Mesenchymal stem cell (in vitro differentiated cells and primary cell): ENCODE measurements at regions not wholly inside any gene's neighbourhood (a gene's known extent, or its start where the extent isn't known, plus 50 kb on each side); places are given as distances from the start of the nearest gene placed in this dataset.

Source experiments
- DNase-seq: peaks from one replicate; pipeline ENCODE4 v3.0.0-alpha.2; 2013
- H2AFZ ChIP-seq: one replicate; pipeline ENCODE4 v1.6.1; 2013; ENCODE audit warnings: low read depth, mild to moderate bottlenecking, control low read depth, inconsistent platforms, low read length, moderate library complexity
- H2AK5ac ChIP-seq: 2 replicates; pipeline ENCODE4 v1.6.1; 2013; ENCODE audit warnings: low read length, moderate library complexity, mild to moderate bottlenecking, inconsistent platforms; ENCODE audit not compliant: severe bottlenecking
- H2BK120ac ChIP-seq: one replicate; pipeline ENCODE4 v1.6.1; 2013; ENCODE audit warnings: low read depth, mild to moderate bottlenecking, inconsistent platforms, low read length, moderate library complexity
- H2BK12ac ChIP-seq, 2 experiments: one replicate each; pipeline ENCODE4 v1.6.1; 2013; ENCODE audit warnings: inconsistent platforms in 2 of 2, low read length in 2 of 2, mild to moderate bottlenecking in 2 of 2, moderate library complexity in 2 of 2, control low read depth in 1 of 2
- H2BK15ac ChIP-seq: one replicate; pipeline ENCODE4 v1.6.1; 2013; ENCODE audit warnings: mild to moderate bottlenecking, low read depth, inconsistent platforms; ENCODE audit not compliant: poor library complexity, severe bottlenecking
- H2BK5ac ChIP-seq: 2 replicates; pipeline ENCODE4 v1.6.1; 2013; ENCODE audit warnings: low read depth, mild to moderate bottlenecking, low read length, control low read depth, inconsistent platforms; ENCODE audit not compliant: poor library complexity, severe bottlenecking
- H3K14ac ChIP-seq, 2 experiments: one replicate each; pipeline ENCODE4 v1.6.1; 2013; ENCODE audit warnings: inconsistent platforms in 2 of 2, low read length in 2 of 2, control low read depth in 1 of 2, mild to moderate bottlenecking in 1 of 2, moderate library complexity in 1 of 2
- H3K18ac ChIP-seq, 2 experiments: one replicate each; pipeline ENCODE4 v1.6.1; 2013; ENCODE audit warnings: inconsistent platforms in 2 of 2, low read length in 2 of 2, control low read depth in 1 of 2, low read depth in 1 of 2, mild to moderate bottlenecking in 1 of 2
- H3K23ac ChIP-seq, 2 experiments: one replicate each; pipeline ENCODE4 v1.6.1; 2013; ENCODE audit warnings: inconsistent platforms in 2 of 2, low read length in 2 of 2, mild to moderate bottlenecking in 2 of 2, moderate library complexity in 2 of 2, control low read depth in 1 of 2
- H3K27ac ChIP-seq: 2 replicates; pipeline ENCODE4 v1.5.1; 2013; ENCODE audit warnings: mild to moderate bottlenecking, moderate library complexity, low read length, control low read depth, inconsistent platforms; ENCODE audit not compliant: poor library complexity, severe bottlenecking
- H3K27me3 ChIP-seq, 2 experiments: 2 replicates each; pipeline versions ENCODE4 v1.6.1 to v1.7.0; 2013; ENCODE audit warnings: low read length in 2 of 2, mild to moderate bottlenecking in 2 of 2, moderate library complexity in 2 of 2, control low read depth in 1 of 2, inconsistent platforms in 1 of 2; ENCODE audit not compliant: control insufficient read depth in 1 of 2, insufficient read depth in 1 of 2
- H3K36me3 ChIP-seq, 2 experiments: 2 replicates each; pipeline versions ENCODE4 v1.6.1 to v1.7.0; 2013; ENCODE audit warnings: low read length in 2 of 2, control low read depth in 1 of 2, inconsistent platforms in 1 of 2, low read depth in 1 of 2, mild to moderate bottlenecking in 1 of 2; ENCODE audit not compliant: insufficient read depth in 2 of 2, control insufficient read depth in 1 of 2
- H3K4ac ChIP-seq, 2 experiments: one replicate each; pipeline ENCODE4 v1.6.1; 2013; ENCODE audit warnings: inconsistent platforms in 2 of 2, low read length in 2 of 2, mild to moderate bottlenecking in 2 of 2, moderate library complexity in 2 of 2, control low read depth in 1 of 2, low read depth in 1 of 2
- H3K4me1 ChIP-seq: 2 replicates; pipeline ENCODE4 v1.6.1; 2013; ENCODE audit warnings: low read depth, low read length, control low read depth; ENCODE audit not compliant: control insufficient read depth, insufficient read depth
- H3K4me2 ChIP-seq: 2 replicates; pipeline ENCODE4 v1.6.1; 2013; ENCODE audit warnings: low read length, mild to moderate bottlenecking, inconsistent platforms; ENCODE audit not compliant: poor library complexity, severe bottlenecking
- H3K4me3 ChIP-seq, 2 experiments: 2 replicates each; pipeline versions ENCODE4 v1.5.1 to v1.7.0; 2013; ENCODE audit warnings: low read length in 2 of 2, mild to moderate bottlenecking in 2 of 2, control low read depth in 1 of 2, low read depth in 1 of 2; ENCODE audit not compliant: insufficient read depth in 1 of 2
- H3K79me1 ChIP-seq: replicated peaks from 2 replicates; pipeline ENCODE4 v1.6.1; 2013; ENCODE audit warnings: mild to moderate bottlenecking, control low read depth, low read length, inconsistent platforms; ENCODE audit not compliant: poor library complexity, severe bottlenecking
- H3K9ac ChIP-seq: 2 replicates; pipeline ENCODE4 v1.7.0; 2013; ENCODE audit warnings: mild to moderate bottlenecking, low read length, moderate library complexity
- H3K9me3 ChIP-seq: 2 replicates; pipeline ENCODE4 v1.7.0; 2013; ENCODE audit warnings: mild to moderate bottlenecking, low read length; ENCODE audit not compliant: control insufficient read depth
- H4K8ac ChIP-seq: one replicate; pipeline ENCODE4 v1.6.1; 2013; ENCODE audit warnings: inconsistent platforms, mild to moderate bottlenecking, low read length, moderate library complexity
- H4K91ac ChIP-seq: one replicate; pipeline ENCODE4 v1.6.1; 2013; ENCODE audit warnings: mild to moderate bottlenecking, low read length, inconsistent platforms
- WGBS: methylation state at CpG from one replicate; pipeline ENCODE4 v1.1.7; 2013; ENCODE audit warnings: mixed read lengths; 5-methylcytosine and 5-hydroxymethylcytosine counted together

DNA sequence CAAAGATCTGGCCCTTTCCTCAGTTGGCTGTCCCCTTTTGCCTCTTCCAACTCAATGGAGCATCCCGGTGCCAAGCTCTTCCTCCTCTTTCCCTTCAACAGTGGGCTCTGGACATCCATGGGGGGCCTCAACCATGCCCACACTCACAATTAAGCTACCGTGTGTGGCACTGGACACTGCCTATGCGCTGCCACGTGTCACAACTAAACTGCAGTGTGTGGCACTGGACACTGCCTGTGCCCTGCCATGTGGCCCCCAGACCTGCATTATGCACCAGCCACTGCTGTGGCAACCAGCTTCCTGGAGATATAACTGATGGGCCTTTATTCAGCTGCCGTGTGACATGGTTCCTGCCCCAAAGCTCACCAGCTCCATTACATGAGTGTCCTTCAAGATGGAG, 179.1 kb downstream of the KCNA5 start:
- H3K4me2 ChIP-seq: no peak overlapping the region
- H3K36me3 ChIP-seq: no peaks in the 10 kb centered on the region
- H2BK15ac ChIP-seq: no peak overlapping the region
- no peak overlapping the region for H2BK120ac ChIP-seq
- no peaks in the 10 kb centered on the region for H3K4me1 ChIP-seq
- no peak overlapping the region for H3K18ac ChIP-seq
- H2AK5ac ChIP-seq: no peak overlapping the region
- H2BK5ac ChIP-seq: no peak overlapping the region
- no peak overlapping the region for H3K4ac ChIP-seq
- no peak for DNase-seq
- H3K9me3 ChIP-seq: no peaks in the 10 kb centered on the region
- no peak overlapping the region for H3K27ac ChIP-seq
- H4K8ac ChIP-seq: no peak overlapping the region
- WGBS: 89% methylated on average over 5 of the region's 5 CpGs
- H3K9ac ChIP-seq: no peak overlapping the region
- peaks cover 0 to 28% of the 10 kb centered on the region in 2 experiments for H3K27me3 ChIP-seq
- H4K91ac ChIP-seq: no peak overlapping the region
- H3K79me1 ChIP-seq: no peaks in the 10 kb centered on the region
- H2AFZ ChIP-seq: no peak overlapping the region
- H3K23ac ChIP-seq: no peak overlapping the region
- no peak overlapping the region for H2BK12ac ChIP-seq
- no peak overlapping the region for H3K4me3 ChIP-seq
- H3K14ac ChIP-seq: no peak overlapping the region

DNA sequence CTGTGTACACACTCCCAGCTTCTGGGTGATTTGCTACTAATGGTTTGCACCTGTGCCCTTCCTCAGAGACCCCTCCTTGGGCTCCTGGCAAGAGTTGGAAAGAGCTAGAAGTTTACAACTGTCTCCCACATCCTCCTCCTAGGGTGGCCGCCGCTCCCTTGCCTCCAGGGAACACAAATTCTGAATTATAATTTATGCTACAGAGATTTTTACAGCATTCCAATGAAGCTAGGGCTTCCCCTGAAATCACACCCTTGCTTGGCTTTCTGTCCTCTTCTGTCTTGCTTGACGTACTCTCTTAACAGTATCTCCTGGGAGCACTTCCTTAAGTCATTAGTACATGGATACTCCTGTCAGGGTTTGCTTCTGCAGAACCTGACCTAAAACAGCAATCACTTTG, 180.2 kb downstream of the KCNA5 start:
- peaks cover 0 to 24% of the 10 kb centered on the region in 2 experiments for H3K27me3 ChIP-seq
- WGBS: 74% methylated on average over 3 of the region's 3 CpGs
- DNase-seq: no peak
- no peak overlapping the region for H3K4me2 ChIP-seq
- no peaks in the 10 kb centered on the region for H3K79me1 ChIP-seq
- no peak overlapping the region for H4K8ac ChIP-seq
- no peak overlapping the region for H3K4me3 ChIP-seq
- no peak overlapping the region for H3K23ac ChIP-seq
- H3K14ac ChIP-seq: no peak overlapping the region
- H2AK5ac ChIP-seq: no peak overlapping the region
- peaks cover 5% of the 10 kb centered on the region for H3K9me3 ChIP-seq
- H2AFZ ChIP-seq: no peak overlapping the region
- H3K4me1 ChIP-seq: no peaks in the 10 kb centered on the region
- no peak overlapping the region for H3K9ac ChIP-seq
- H2BK15ac ChIP-seq: no peak overlapping the region
- no peak overlapping the region for H3K4ac ChIP-seq
- H3K27ac ChIP-seq: no peak overlapping the region
- H3K18ac ChIP-seq: no peak overlapping the region
- no peak overlapping the region for H2BK5ac ChIP-seq
- H4K91ac ChIP-seq: no peak overlapping the region
- H2BK12ac ChIP-seq: no peak overlapping the region
- H3K36me3 ChIP-seq: no peaks in the 10 kb centered on the region
- no peak overlapping the region for H2BK120ac ChIP-seq

DNA sequence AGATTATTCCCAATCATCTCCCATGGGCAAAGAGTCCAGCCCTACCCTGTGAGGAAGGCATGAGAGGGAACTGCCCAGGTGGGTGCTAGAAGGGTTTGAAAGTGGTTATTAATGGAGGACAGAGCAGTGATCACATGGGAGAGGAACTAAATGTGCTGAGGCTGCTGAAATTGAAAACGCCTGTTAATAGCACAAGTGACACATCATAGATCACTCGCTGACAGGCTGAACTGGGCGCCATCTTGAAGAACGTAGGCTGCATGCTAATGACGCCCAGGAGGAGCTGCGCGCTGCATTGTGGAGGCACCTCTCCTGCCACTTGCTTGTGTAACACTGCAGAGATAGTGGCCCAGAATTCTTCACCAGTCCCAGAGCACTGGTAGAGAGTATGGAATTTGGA, 182.9 kb downstream of the KCNA5 start:
- no peak overlapping the region for H3K27ac ChIP-seq
- H3K9ac ChIP-seq: no peak overlapping the region
- no peaks in the 10 kb centered on the region for H3K4me1 ChIP-seq
- no peak overlapping the region for H3K4me3 ChIP-seq
- no peak overlapping the region for H3K23ac ChIP-seq
- no peaks in the 10 kb centered on the region for H3K79me1 ChIP-seq
- no peak overlapping the region for H2AFZ ChIP-seq
- H2BK15ac ChIP-seq: no peak overlapping the region
- H2BK5ac ChIP-seq: no peak overlapping the region
- 91% methylated on average over 7 of the region's 7 CpGs for WGBS
- peaks cover 0 to 19% of the 10 kb centered on the region in 2 experiments for H3K27me3 ChIP-seq
- H3K36me3 ChIP-seq: no peaks in the 10 kb centered on the region
- H3K9me3 ChIP-seq: peaks cover 6% of the 10 kb centered on the region
- no peak for DNase-seq
- no peak overlapping the region for H2BK120ac ChIP-seq
- no peak overlapping the region for H3K18ac ChIP-seq
- H4K8ac ChIP-seq: no peak overlapping the region
- H3K4ac ChIP-seq: no peak overlapping the region
- H3K4me2 ChIP-seq: no peak overlapping the region
- no peak overlapping the region for H4K91ac ChIP-seq
- H2BK12ac ChIP-seq: no peak overlapping the region
- no peak overlapping the region for H2AK5ac ChIP-seq
- H3K14ac ChIP-seq: no peak overlapping the region

DNA sequence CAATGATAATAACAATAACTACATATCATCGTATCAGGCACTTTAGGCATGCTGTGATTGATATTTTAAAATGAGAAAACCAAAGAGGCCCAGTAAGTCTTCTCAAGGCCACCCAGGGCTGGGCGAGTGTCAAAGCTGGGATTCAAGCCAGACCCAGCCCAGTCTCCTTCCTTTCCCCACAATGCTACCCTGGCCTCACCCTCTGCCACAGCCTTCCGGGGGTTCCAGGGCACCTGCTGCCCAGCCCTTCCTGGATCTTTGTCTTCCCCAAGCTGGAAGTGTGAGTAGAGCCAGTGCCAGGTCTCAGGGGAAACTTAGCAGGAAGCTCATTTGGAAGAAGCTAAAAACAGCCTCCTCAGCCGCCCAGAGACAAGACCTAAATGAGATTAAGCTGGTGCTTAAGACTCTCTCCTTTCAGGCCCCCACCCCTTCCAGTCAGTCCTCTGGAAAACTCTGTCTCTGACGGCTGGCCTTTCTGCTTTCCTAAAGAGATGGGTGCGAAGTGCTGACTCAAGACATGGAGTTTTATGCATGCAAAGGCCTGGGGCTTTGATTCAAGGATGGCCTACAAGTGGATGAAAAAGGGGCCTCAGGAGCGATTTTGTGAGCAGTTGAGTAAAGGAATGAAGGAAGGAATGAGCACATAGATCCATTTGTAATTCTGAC, 184.2 kb downstream of the KCNA5 start:
- H2BK15ac ChIP-seq: no peak overlapping the region
- H4K91ac ChIP-seq: no peak overlapping the region
- 71% methylated on average over 7 of the region's 7 CpGs for WGBS
- no peaks in the 10 kb centered on the region for H3K79me1 ChIP-seq
- no peak overlapping the region for H3K4ac ChIP-seq
- H2AFZ ChIP-seq: no peak overlapping the region
- H3K9me3 ChIP-seq: peaks cover 6% of the 10 kb centered on the region
- H3K23ac ChIP-seq: no peak overlapping the region
- H3K4me2 ChIP-seq: no peak overlapping the region
- H2BK120ac ChIP-seq: no peak overlapping the region
- H3K27me3 ChIP-seq: peaks cover 0 to 19% of the 10 kb centered on the region in 2 experiments
- no peaks in the 10 kb centered on the region for H3K36me3 ChIP-seq
- H3K27ac ChIP-seq: no peak overlapping the region
- H3K4me1 ChIP-seq: no peaks in the 10 kb centered on the region
- no peak overlapping the region for H2AK5ac ChIP-seq
- no peak overlapping the region for H2BK12ac ChIP-seq
- no peak overlapping the region for H3K14ac ChIP-seq
- no peak overlapping the region for H3K4me3 ChIP-seq
- DNase-seq: no peak
- no peak overlapping the region for H3K18ac ChIP-seq
- H2BK5ac ChIP-seq: no peak overlapping the region
- H3K9ac ChIP-seq: no peak overlapping the region
- no peak overlapping the region for H4K8ac ChIP-seq
